ENCODE measurements at regions not wholly inside any gene's neighbourhood (a gene's known extent, or its start where the extent isn't known, plus 50 kb on each side); places are given as distances from the start of the nearest gene placed in this dataset.

- BruUV-seq (replicated peaks): no TSS peak
- CTCF ChIA-PET: no interaction called here
These were observed 487.2 kb downstream of the SPATA31D1 start for GRCh38 chr9:82475584-82476301.

More at GRCh38 chr9:82475584-82476301, 487.2 kb downstream of the SPATA31D1 start:
- ChIA-PET POLR2A (no interaction called here), RAD21 (ENCODE audit: low non-redundant PET in 1 of 2, low total read pairs in 2 of 2, uncharacterized antibody in 2 of 2, unreplicated experiment in 2 of 2) (no interaction called here)
- Histone ChIP-seq H3K9me2 (ENCODE audit: insufficient read depth) (no peaks in the 10 kb centered on the region), H3K4me1 (ENCODE audit: control insufficient read depth in 1 of 2, insufficient read depth in 2 of 2, low read length in 2 of 2) (no peaks in the 10 kb centered on the region), H3K4me3 (replicated peaks in 1 of 2; ENCODE audit: low read depth in 1 of 2, low read length in 2 of 2) (no peak overlapping the region), H2AFZ (ENCODE audit: low read depth, low read length, poor library complexity, severe bottlenecking) (no peak overlapping the region), H3K36me3 (ENCODE audit: control insufficient read depth in 1 of 2, insufficient read depth in 2 of 2, low read length in 2 of 2) (no peaks in the 10 kb centered on the region), H4K20me1 (ENCODE audit: insufficient read depth) (no peaks in the 10 kb centered on the region), H3K4me2 (ENCODE audit: low read length) (no peak overlapping the region), H3K9me3 (ENCODE audit: control insufficient read depth in 1 of 2, insufficient read depth in 1 of 2, low read depth in 1 of 2, low read length in 2 of 2) (0 out of 4 replicates have a peak, but pooled peaks cover 0 to 6% of the 10 kb centered on the region in 2 experiments), H3K27me3 (ENCODE audit: insufficient read depth, low read length) (no peaks in the 10 kb centered on the region), H3K27ac (ENCODE audit: low read depth, low read length) (no peak overlapping the region), H3K9ac (ENCODE audit: low read length) (no peak overlapping the region), H3K79me2 (ENCODE audit: insufficient read depth, low read length) (no peaks in the 10 kb centered on the region)
- TF ChIP-seq RAD21 (IDR thresholded peaks at IDR 0.05; ENCODE audit: low read depth): no peak
- TF ChIP-seq, protein P1, sequence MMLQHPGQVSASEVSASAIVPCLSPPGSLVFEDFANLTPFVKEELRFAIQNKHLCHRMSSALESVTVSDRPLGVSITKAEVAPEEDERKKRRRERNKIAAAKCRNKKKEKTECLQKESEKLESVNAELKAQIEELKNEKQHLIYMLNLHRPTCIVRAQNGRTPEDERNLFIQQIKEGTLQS (IDR thresholded peaks at IDR 0.05): no peak
- TF ChIP-seq TCF7L2 (IDR thresholded peaks at IDR 0.05; ENCODE audit: borderline replicate concordance, extremely low read depth, insufficient read depth, insufficient read length): no peak
- TF ChIP-seq MAX (IDR thresholded peaks at IDR 0.05): no peak
- no peak for TF ChIP-seq ZNF274 (IDR thresholded peaks at IDR 0.05; ENCODE audit: low read depth, low read length)
- no peak for TF ChIP-seq EGR1 (IDR thresholded peaks at IDR 0.05; ENCODE audit: low read depth)
- no peak for TF ChIP-seq YY1 (IDR thresholded peaks at IDR 0.05; ENCODE audit: extremely low read depth, insufficient replicate concordance, low read depth, low read length)
- TF ChIP-seq, protein P2, sequence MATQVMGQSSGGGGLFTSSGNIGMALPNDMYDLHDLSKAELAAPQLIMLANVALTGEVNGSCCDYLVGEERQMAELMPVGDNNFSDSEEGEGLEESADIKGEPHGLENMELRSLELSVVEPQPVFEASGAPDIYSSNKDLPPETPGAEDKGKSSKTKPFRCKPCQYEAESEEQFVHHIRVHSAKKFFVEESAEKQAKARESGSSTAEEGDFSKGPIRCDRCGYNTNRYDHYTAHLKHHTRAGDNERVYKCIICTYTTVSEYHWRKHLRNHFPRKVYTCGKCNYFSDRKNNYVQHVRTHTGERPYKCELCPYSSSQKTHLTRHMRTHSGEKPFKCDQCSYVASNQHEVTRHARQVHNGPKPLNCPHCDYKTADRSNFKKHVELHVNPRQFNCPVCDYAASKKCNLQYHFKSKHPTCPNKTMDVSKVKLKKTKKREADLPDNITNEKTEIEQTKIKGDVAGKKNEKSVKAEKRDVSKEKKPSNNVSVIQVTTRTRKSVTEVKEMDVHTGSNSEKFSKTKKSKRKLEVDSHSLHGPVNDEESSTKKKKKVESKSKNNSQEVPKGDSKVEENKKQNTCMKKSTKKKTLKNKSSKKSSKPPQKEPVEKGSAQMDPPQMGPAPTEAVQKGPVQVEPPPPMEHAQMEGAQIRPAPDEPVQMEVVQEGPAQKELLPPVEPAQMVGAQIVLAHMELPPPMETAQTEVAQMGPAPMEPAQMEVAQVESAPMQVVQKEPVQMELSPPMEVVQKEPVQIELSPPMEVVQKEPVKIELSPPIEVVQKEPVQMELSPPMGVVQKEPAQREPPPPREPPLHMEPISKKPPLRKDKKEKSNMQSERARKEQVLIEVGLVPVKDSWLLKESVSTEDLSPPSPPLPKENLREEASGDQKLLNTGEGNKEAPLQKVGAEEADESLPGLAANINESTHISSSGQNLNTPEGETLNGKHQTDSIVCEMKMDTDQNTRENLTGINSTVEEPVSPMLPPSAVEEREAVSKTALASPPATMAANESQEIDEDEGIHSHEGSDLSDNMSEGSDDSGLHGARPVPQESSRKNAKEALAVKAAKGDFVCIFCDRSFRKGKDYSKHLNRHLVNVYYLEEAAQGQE (IDR thresholded peaks at IDR 0.05; ENCODE audit: low read depth): no peak
- no peak for ATAC-seq
- DNase-seq (ENCODE audit: low read depth, low spot score): no peak
- intact Hi-C loops (cut with micrococcal nuclease): no loop called here
